ENCODE measurements at regions not wholly inside any gene's neighbourhood (a gene's known extent, or its start where the extent isn't known, plus 50 kb on each side); places are given as distances from the start of the nearest gene placed in this dataset.

GRCh38 chr20:22819112-22819511 is 216.0 kb upstream of the SSTR4 start:
- TF ChIP-seq, protein P1, sequence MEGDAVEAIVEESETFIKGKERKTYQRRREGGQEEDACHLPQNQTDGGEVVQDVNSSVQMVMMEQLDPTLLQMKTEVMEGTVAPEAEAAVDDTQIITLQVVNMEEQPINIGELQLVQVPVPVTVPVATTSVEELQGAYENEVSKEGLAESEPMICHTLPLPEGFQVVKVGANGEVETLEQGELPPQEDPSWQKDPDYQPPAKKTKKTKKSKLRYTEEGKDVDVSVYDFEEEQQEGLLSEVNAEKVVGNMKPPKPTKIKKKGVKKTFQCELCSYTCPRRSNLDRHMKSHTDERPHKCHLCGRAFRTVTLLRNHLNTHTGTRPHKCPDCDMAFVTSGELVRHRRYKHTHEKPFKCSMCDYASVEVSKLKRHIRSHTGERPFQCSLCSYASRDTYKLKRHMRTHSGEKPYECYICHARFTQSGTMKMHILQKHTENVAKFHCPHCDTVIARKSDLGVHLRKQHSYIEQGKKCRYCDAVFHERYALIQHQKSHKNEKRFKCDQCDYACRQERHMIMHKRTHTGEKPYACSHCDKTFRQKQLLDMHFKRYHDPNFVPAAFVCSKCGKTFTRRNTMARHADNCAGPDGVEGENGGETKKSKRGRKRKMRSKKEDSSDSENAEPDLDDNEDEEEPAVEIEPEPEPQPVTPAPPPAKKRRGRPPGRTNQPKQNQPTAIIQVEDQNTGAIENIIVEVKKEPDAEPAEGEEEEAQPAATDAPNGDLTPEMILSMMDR (IDR thresholded peaks at IDR 0.05): no peak
- TF ChIP-seq EZH2 (IDR thresholded peaks at IDR 0.05; ENCODE audit: borderline replicate concordance, insufficient read depth, low read depth, low read length, poor library complexity, severe bottlenecking): no peak
